A673 (cell line): ENCODE measurements at regions not wholly inside any gene's neighbourhood (a gene's known extent, or its start where the extent isn't known, plus 50 kb on each side); places are given as distances from the start of the nearest gene placed in this dataset.

ENCODE experiments used
- EZH2 ChIP-seq: fragments of 200-600 bp; sonication (generic); IDR thresholded peaks from 2 replicates; pipeline ENCODE4 v1.6.1; 2017; ENCODE audit warnings: borderline replicate concordance, low read depth, mild to moderate bottlenecking, mixed read lengths, antibody characterized with exemption, low read length; ENCODE audit not compliant: poor library complexity, severe bottlenecking
- TF ChIP-seq, protein P1 (sequence below): fragments of 300-800, 200-600 bp; sonication (generic); conservative IDR thresholded peaks from 2 replicates; pipeline ENCODE4 v1.5.1; 2017; ENCODE audit warnings: low read depth, mild to moderate bottlenecking, antibody characterized with exemption, low read length, moderate library complexity, mixed read lengths

DNA sequence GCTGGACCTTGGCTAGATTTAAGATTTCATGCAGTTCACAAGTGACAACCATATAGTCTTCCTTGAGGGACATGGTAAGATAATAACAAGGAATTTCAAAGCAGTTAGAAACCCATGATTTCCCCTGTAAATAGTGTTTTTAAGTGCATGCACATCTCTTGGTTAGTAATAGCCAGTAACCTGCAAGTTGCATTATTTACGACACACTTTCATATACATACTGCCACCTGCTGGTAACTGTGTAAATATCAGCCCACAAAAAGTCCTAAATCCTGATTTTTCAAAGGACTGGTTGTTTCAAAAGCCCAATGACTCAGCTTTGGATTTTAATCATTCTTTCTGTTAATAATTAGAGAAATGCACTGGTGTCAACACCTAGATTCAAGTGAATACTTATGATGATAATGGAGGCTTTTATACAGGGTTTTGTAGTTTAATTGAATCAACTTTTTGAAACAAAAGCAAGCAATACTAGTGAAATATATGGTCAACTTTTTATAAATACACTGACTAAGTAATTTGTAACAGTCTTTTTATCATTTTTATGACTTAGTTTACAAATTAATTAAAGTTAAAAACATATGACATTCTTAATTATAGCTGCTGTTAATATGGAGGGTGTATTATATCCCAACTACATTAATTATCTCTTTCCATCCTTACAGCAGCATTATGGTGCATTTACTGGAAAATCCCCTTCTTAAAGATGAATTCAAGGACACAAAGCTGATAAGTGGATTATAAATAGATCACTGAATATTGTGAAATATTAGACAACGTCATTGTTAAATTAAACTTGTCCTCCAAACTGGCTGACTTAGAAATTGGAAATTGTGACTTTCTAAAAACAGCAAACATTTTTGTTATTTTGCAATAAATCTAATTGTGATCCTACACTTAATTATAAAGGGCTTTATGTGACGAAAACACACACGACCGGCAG lies 367.7 kb upstream of the SEMA3D start:
- TF ChIP-seq, protein P1, sequence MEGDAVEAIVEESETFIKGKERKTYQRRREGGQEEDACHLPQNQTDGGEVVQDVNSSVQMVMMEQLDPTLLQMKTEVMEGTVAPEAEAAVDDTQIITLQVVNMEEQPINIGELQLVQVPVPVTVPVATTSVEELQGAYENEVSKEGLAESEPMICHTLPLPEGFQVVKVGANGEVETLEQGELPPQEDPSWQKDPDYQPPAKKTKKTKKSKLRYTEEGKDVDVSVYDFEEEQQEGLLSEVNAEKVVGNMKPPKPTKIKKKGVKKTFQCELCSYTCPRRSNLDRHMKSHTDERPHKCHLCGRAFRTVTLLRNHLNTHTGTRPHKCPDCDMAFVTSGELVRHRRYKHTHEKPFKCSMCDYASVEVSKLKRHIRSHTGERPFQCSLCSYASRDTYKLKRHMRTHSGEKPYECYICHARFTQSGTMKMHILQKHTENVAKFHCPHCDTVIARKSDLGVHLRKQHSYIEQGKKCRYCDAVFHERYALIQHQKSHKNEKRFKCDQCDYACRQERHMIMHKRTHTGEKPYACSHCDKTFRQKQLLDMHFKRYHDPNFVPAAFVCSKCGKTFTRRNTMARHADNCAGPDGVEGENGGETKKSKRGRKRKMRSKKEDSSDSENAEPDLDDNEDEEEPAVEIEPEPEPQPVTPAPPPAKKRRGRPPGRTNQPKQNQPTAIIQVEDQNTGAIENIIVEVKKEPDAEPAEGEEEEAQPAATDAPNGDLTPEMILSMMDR: peak; percentile 80
- TF ChIP-seq EZH2: no peak
